Calu3 (cell line): ENCODE measurements at regions not wholly inside any gene's neighbourhood (a gene's known extent, or its start where the extent isn't known, plus 50 kb on each side); places are given as distances from the start of the nearest gene placed in this dataset.

ENCODE experiments used
- BruUV-seq: library from RNA; stranded (reverse); fragments of 400-500 nt; replicated peaks from 2 replicates; lab custom pipeline; 2021; lab: Mats Ljungman, UMichigan
- CTCF ChIA-PET: fragments of 300-600 bp; sonication (Branson Sonifier 250); formaldehyde crosslinking; loops from one replicate; lab custom pipeline; 2022; ENCODE audit warnings: antibody characterized with exemption; lab: Charles Lee
- DNase-seq: peaks from one replicate; pipeline ENCODE4 v3.0.0; 2022
- H3K27ac Mint-ChIP-seq: one replicate; pipeline ENCODE4 v1.8.0; 2022; ENCODE audit warnings: mixed read lengths; ENCODE audit not compliant: unreplicated experiment
- H3K27me3 Mint-ChIP-seq: one replicate; pipeline ENCODE4 v1.8.0; 2022; ENCODE audit warnings: mixed read lengths; ENCODE audit not compliant: unreplicated experiment
- H3K36me3 Mint-ChIP-seq: one replicate; pipeline ENCODE4 v1.8.0; 2022; ENCODE audit warnings: mild to moderate bottlenecking, moderate library complexity, mixed read lengths; ENCODE audit not compliant: insufficient read depth, unreplicated experiment
- H3K4me1 Mint-ChIP-seq: one replicate; pipeline ENCODE4 v1.8.0; 2022; ENCODE audit warnings: mild to moderate bottlenecking, low read depth, mixed read lengths; ENCODE audit not compliant: unreplicated experiment
- H3K4me3 Mint-ChIP-seq: one replicate; pipeline ENCODE4 v1.8.0; 2022; ENCODE audit warnings: mild to moderate bottlenecking, low read depth, moderate library complexity, mixed read lengths; ENCODE audit not compliant: unreplicated experiment
- H3K9me3 Mint-ChIP-seq: one replicate; pipeline ENCODE4 v1.8.0; 2022; ENCODE audit warnings: low read depth, mixed read lengths; ENCODE audit not compliant: unreplicated experiment
- intact Hi-C: fragments of 100-400 bp; cut with micrococcal nuclease; formaldehyde crosslinking; loops from one replicate; pipeline ENCODE4 v1.10.0; 2022; ENCODE audit not compliant: unreplicated experiment
- TF ChIP-seq, protein P1 (sequence below): fragments of 200-600 bp; IDR thresholded peaks from one replicate; pipeline ENCODE4 v1.8.0; 2022; ENCODE audit warnings: antibody characterized with exemption; ENCODE audit not compliant: unreplicated experiment

DNA sequence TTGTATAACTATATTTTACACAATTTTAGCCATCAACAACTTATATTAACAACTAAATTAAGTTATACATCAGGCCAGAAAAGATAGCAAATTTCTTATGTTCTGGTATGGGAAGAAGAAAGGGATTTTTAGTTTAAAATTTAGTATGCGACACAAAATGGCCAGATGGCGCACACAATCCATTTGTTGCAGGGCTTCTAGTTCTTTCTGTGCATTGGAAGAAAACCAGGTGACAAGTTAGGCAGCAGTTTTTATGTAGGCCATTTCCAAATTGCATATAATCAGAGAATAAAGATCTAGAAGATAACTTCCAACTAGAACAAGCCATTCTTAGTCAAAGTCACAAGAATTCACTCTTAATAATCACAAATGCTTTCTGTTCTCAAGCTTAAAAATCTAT lies 230.1 kb upstream of the ZNF717 start:
- Mint-ChIP-seq H3K27ac (no peak overlapping the region), H3K4me1 (no peaks in the 10 kb centered on the region), H3K4me3 (no peak overlapping the region), H3K27me3 (no peaks in the 10 kb centered on the region), H3K9me3 (peaks cover 3% of the 10 kb centered on the region), H3K36me3 (no peaks in the 10 kb centered on the region)
- BruUV-seq: no TSS peak
- CTCF ChIA-PET: no interaction called here
- DNase-seq: no peak
- TF ChIP-seq, protein P1, sequence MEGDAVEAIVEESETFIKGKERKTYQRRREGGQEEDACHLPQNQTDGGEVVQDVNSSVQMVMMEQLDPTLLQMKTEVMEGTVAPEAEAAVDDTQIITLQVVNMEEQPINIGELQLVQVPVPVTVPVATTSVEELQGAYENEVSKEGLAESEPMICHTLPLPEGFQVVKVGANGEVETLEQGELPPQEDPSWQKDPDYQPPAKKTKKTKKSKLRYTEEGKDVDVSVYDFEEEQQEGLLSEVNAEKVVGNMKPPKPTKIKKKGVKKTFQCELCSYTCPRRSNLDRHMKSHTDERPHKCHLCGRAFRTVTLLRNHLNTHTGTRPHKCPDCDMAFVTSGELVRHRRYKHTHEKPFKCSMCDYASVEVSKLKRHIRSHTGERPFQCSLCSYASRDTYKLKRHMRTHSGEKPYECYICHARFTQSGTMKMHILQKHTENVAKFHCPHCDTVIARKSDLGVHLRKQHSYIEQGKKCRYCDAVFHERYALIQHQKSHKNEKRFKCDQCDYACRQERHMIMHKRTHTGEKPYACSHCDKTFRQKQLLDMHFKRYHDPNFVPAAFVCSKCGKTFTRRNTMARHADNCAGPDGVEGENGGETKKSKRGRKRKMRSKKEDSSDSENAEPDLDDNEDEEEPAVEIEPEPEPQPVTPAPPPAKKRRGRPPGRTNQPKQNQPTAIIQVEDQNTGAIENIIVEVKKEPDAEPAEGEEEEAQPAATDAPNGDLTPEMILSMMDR: no peak
- intact Hi-C loops: no loop called here

DNA sequence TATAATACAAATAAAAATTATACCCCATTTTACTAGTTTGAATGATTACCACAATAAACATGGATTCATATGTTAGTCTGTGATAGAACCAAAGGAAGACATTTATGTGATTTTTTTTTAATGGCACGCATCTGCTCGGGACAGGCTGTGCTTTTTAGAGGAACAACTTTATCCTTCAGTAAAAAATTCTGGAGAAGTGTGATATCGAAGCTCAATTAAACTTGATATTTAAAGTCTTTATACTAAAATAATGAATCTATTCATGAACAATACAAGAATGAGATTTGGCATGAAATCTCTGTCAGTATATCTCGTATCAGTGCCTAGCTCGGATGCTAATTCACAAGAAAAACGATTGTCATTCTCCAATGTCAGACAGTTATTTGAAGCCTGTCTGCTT lies 230.8 kb upstream of the ZNF717 start:
- Mint-ChIP-seq H3K4me3 (no peak overlapping the region), H3K36me3 (no peaks in the 10 kb centered on the region), H3K27ac (no peak overlapping the region), H3K9me3 (peaks cover 2% of the 10 kb centered on the region), H3K4me1 (no peaks in the 10 kb centered on the region), H3K27me3 (no peaks in the 10 kb centered on the region)
- CTCF ChIA-PET: no interaction called here
- TF ChIP-seq, protein P1: no peak
- DNase-seq: no peak
- no TSS peak for BruUV-seq
- intact Hi-C loops: no loop called here

DNA sequence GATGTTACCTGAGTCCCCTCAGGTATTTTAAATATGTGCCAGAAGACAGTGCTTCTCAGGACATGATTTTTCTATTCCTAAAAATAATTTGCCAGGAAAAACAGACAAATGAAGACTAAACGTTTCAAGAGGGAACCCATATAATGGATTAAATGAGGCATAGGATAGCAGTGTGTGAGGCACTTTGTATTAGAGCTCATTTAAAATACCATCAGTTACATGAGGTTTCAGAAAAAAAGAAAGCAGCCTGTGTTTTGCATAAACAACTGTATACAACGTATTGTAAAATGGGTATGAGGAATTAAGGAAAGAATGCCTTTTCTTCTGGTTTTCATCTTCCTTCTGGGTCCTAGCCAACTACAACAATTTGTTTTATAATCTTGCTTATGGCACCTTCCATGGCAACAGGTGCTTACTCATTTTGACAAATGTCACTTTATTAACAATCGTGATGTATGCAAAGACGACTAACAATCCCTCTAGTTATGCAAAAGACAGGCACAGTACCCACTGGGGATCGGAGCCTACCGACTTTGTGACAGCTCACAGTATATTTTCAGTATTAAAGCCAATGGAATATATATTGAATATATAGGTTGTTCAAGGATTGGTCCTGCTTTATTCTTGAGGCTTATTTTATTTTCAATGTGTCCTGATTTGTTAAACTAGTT lies 231.6 kb upstream of the ZNF717 start:
- TF ChIP-seq, protein P1: no peak
- Mint-ChIP-seq H3K27ac (no peak overlapping the region), H3K9me3 (no peaks in the 10 kb centered on the region), H3K4me3 (no peak overlapping the region), H3K27me3 (no peaks in the 10 kb centered on the region), H3K36me3 (no peaks in the 10 kb centered on the region), H3K4me1 (no peaks in the 10 kb centered on the region)
- no TSS peak for BruUV-seq
- no peak for DNase-seq
- intact Hi-C loops: no loop called here
- CTCF ChIA-PET: no interaction called here

DNA sequence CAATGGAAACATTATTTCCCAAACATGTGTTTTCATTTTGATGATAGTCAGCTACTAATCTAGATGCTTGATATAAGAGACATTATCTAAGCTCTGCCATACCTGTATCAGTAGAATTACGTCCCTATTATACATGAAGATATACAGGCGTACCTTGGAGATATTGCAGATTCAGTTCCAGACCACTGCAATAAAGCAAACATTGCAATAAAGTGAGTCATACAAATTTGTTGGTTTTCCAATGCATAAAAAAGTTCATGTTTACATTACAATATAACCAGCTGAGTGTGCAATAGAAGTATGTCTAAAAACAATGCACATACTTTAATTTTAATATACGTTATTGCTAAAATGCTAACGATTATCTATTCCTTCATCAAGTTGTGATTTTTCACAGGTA lies 236.0 kb upstream of the ZNF717 start:
- intact Hi-C loops: loop anchor here (5.0 to 10.0 kb wide), 3 partner anchors 86 to 1233 kb away; no protein-coding TSS in a partner anchor
- Mint-ChIP-seq H3K27ac (no peak overlapping the region), H3K9me3 (no peaks in the 10 kb centered on the region), H3K36me3 (no peaks in the 10 kb centered on the region), H3K4me3 (no peak overlapping the region), H3K27me3 (no peaks in the 10 kb centered on the region), H3K4me1 (no peaks in the 10 kb centered on the region)
- TF ChIP-seq, protein P1: no peak
- CTCF ChIA-PET: no interaction called here
- DNase-seq: no peak
- no TSS peak for BruUV-seq
